ENCODE measurements at regions not wholly inside any gene's neighbourhood (a gene's known extent, or its start where the extent isn't known, plus 50 kb on each side); places are given as distances from the start of the nearest gene placed in this dataset.

- no peaks in the 10 kb centered on the region for H3K9me3 ChIP-seq
- ATAC-seq (no peak), DNase-seq (ENCODE audit: low read depth in 1 of 2, low spot score in 1 of 2) (no peak), FAIRE-seq (no peak)
- no peak overlapping the region for H3K4me3 ChIP-seq
- CTCF ChIA-PET: no interaction called here
- H3K4me2 ChIP-seq: no peak overlapping the region
- H3K4me1 ChIP-seq: no peaks in the 10 kb centered on the region
- H3K27ac ChIP-seq: no peak overlapping the region
- WGBS (ENCODE audit: missing lambda C conversion rate): 25% methylated on average over 2 of the region's 2 CpGs
- POLR2A ChIA-PET: no interaction called here
- TF ChIP-seq EHMT2 (IDR thresholded peaks at IDR 0.05; ENCODE audit: low read depth) (no peak), HES2 (IDR thresholded peaks at IDR 0.05) (no peak), TFCP2L1 (CRISPR knock-in tag; IDR thresholded peaks at IDR 0.05) (no peak), MYC (IDR thresholded peaks at IDR 0.05; ENCODE audit: borderline replicate concordance, low read length) (no peak), RFX5 (IDR thresholded peaks at IDR 0.05) (no peak), POLR2A (IDR thresholded peaks at IDR 0.05; ENCODE audit: low read length) (no peak), KDM1A (IDR thresholded peaks at IDR 0.05; ENCODE audit: low read depth) (no peak), RCOR1 (IDR thresholded peaks at IDR 0.05; ENCODE audit: low read depth, low read length) (no peak), TP53 (CRISPR knock-in tag; IDR thresholded peaks at IDR 0.05) (no peak), FOXS1 (CRISPR knock-in tag; IDR thresholded peaks at IDR 0.05) (no peak), SREBF2 (IDR thresholded peaks at IDR 0.05) (no peak), HOXA7 (CRISPR knock-in tag; IDR thresholded peaks at IDR 0.05) (no peak), E2F6 (IDR thresholded peaks at IDR 0.05; ENCODE audit: borderline replicate concordance, low read depth) (no peak), BHLHE40 (IDR thresholded peaks at IDR 0.05; ENCODE audit: low read depth, low read length) (no peak), CEBPB (IDR thresholded peaks at IDR 0.05) (no peak)
Observed at GRCh38 chr12:29983851-29984250, 200.1 kb upstream of the TMTC1 start.

DNA sequence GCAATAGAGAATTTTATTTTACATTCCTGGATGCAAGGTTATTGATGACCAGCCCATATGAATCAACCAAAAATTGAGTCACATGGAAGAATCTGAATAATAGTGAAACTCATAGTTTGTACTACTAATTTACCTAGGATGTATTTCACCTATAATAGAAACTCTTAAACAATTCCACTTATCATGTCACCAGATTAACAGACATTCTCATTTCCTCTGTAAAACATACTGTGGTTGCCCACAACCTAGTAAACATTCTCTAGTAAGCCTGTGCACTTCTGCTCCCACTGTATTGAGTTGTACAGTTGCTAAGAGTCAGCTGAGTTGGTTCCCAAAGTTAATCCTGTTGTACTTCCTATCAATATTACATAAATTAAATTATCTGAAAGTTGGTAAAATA lies 196.6 kb upstream of the TMTC1 start:
- POLR2A ChIA-PET: no interaction called here
- ATAC-seq: no peak
- no peaks in the 10 kb centered on the region for H3K9me3 ChIP-seq
- DNase-seq (ENCODE audit: low read depth in 1 of 2, low spot score in 1 of 2): no peak
- H3K27ac ChIP-seq: no peak overlapping the region
- TF ChIP-seq PHF8 (IDR thresholded peaks at IDR 0.05; ENCODE audit: borderline replicate concordance, low read depth): no peak
- TF ChIP-seq, protein P1, sequence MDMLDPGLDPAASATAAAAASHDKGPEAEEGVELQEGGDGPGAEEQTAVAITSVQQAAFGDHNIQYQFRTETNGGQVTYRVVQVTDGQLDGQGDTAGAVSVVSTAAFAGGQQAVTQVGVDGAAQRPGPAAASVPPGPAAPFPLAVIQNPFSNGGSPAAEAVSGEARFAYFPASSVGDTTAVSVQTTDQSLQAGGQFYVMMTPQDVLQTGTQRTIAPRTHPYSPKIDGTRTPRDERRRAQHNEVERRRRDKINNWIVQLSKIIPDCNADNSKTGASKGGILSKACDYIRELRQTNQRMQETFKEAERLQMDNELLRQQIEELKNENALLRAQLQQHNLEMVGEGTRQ (IDR thresholded peaks at IDR 0.05): no peak
- TF ChIP-seq SREBF2 (IDR thresholded peaks at IDR 0.05): no peak
- no peak for TF ChIP-seq HOXB5 (CRISPR knock-in tag; IDR thresholded peaks at IDR 0.05)
- no peak for TF ChIP-seq FOSB (CRISPR knock-in tag; IDR thresholded peaks at IDR 0.05)
- TF ChIP-seq MYC (IDR thresholded peaks at IDR 0.05; ENCODE audit: borderline replicate concordance, low read length): no peak
- TF ChIP-seq, protein P2, sequence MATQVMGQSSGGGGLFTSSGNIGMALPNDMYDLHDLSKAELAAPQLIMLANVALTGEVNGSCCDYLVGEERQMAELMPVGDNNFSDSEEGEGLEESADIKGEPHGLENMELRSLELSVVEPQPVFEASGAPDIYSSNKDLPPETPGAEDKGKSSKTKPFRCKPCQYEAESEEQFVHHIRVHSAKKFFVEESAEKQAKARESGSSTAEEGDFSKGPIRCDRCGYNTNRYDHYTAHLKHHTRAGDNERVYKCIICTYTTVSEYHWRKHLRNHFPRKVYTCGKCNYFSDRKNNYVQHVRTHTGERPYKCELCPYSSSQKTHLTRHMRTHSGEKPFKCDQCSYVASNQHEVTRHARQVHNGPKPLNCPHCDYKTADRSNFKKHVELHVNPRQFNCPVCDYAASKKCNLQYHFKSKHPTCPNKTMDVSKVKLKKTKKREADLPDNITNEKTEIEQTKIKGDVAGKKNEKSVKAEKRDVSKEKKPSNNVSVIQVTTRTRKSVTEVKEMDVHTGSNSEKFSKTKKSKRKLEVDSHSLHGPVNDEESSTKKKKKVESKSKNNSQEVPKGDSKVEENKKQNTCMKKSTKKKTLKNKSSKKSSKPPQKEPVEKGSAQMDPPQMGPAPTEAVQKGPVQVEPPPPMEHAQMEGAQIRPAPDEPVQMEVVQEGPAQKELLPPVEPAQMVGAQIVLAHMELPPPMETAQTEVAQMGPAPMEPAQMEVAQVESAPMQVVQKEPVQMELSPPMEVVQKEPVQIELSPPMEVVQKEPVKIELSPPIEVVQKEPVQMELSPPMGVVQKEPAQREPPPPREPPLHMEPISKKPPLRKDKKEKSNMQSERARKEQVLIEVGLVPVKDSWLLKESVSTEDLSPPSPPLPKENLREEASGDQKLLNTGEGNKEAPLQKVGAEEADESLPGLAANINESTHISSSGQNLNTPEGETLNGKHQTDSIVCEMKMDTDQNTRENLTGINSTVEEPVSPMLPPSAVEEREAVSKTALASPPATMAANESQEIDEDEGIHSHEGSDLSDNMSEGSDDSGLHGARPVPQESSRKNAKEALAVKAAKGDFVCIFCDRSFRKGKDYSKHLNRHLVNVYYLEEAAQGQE (IDR thresholded peaks at IDR 0.05): no peak
- H3K4me3 ChIP-seq: no peak overlapping the region
- H3K4me1 ChIP-seq: no peaks in the 10 kb centered on the region
- CTCF ChIA-PET: no interaction called here
- no peak overlapping the region for H3K4me2 ChIP-seq
- FAIRE-seq: no peak

DNA sequence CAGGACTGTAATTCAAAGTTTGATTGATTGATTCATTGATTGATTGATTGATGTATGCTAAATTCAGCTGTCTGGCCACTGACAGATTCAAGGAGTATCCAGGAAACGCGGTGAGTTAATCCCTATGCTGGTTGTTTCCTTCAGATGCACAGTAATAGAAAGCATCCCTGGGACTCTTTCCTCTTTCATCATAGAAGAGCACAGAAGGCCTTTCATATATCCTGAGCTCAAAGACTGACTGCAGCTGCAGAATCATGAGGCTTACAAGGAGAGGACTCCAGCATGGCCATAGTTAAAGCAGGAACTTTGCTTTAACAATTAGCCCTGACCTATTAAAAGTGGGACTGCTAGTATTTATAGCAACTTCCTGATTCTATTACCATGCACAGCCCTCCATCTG lies 187.7 kb upstream of the TMTC1 start:
- H3K27ac ChIP-seq: no peak overlapping the region
- no peak for FAIRE-seq
- H3K4me1 ChIP-seq: no peaks in the 10 kb centered on the region
- no peak overlapping the region for H3K4me2 ChIP-seq
- ATAC-seq: no peak
- CTCF ChIA-PET: no interaction called here
- TF ChIP-seq HDAC2 (IDR thresholded peaks at IDR 0.05): no peak
- no peak for TF ChIP-seq TFCP2L1 (CRISPR knock-in tag; IDR thresholded peaks at IDR 0.05)
- TF ChIP-seq POLR2A (IDR thresholded peaks at IDR 0.05; ENCODE audit: low read length): no peak
- TF ChIP-seq, protein P2 (IDR thresholded peaks at IDR 0.05): no peak
- TF ChIP-seq NPAS2 (CRISPR knock-in tag; IDR thresholded peaks at IDR 0.05; ENCODE audit: borderline replicate concordance): no peak
- TF ChIP-seq, protein P3, sequence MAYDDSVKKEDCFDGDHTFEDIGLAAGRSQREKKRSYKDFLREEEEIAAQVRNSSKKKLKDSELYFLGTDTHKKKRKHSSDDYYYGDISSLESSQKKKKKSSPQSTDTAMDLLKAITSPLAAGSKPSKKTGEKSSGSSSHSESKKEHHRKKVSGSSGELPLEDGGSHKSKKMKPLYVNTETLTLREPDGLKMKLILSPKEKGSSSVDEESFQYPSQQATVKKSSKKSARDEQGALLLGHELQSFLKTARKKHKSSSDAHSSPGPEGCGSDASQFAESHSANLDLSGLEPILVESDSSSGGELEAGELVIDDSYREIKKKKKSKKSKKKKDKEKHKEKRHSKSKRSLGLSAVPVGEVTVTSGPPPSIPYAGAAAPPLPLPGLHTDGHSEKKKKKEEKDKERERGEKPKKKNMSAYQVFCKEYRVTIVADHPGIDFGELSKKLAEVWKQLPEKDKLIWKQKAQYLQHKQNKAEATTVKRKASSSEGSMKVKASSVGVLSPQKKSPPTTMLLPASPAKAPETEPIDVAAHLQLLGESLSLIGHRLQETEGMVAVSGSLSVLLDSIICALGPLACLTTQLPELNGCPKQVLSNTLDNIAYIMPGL (CRISPR knock-in tag; IDR thresholded peaks at IDR 0.05; ENCODE audit: borderline replicate concordance): no peak
- POLR2A ChIA-PET: no interaction called here
- no peaks in the 10 kb centered on the region for H3K9me3 ChIP-seq
- no peak for DNase-seq (ENCODE audit: low read depth in 1 of 2, low spot score in 1 of 2)
- no peak overlapping the region for H3K4me3 ChIP-seq
- 3% methylated on average over 2 of the region's 2 CpGs for WGBS (ENCODE audit: missing lambda C conversion rate)

All from A549 (cell line).